Coronary artery (tissue), 2 donors: ENCODE measurements at regions not wholly inside any gene's neighbourhood (a gene's known extent, or its start where the extent isn't known, plus 50 kb on each side); places are given as distances from the start of the nearest gene placed in this dataset.

ENCODE experiments used
- DNase-seq: peaks from one replicate; pipeline ENCODE4 v3.0.0-alpha.2; 2017; ENCODE audit warnings: low spot score
- H3K27ac ChIP-seq, 2 donors: fragments of 200-600 bp; sonication (generic); one replicate each; pipeline ENCODE4 v1.5.1; 2016 to 2019
- H3K4me3 ChIP-seq: fragments of 200-600 bp; sonication (generic); 2 replicates; pipeline ENCODE4 v1.5.1; 2016; ENCODE audit warnings: mild to moderate bottlenecking, moderate library complexity
- TF ChIP-seq, protein P1 (sequence below): fragments of 200-600 bp; sonication (generic); IDR thresholded peaks from one replicate; pipeline ENCODE4 v1.5.1; 2019; ENCODE audit warnings: antibody characterized with exemption

DNA sequence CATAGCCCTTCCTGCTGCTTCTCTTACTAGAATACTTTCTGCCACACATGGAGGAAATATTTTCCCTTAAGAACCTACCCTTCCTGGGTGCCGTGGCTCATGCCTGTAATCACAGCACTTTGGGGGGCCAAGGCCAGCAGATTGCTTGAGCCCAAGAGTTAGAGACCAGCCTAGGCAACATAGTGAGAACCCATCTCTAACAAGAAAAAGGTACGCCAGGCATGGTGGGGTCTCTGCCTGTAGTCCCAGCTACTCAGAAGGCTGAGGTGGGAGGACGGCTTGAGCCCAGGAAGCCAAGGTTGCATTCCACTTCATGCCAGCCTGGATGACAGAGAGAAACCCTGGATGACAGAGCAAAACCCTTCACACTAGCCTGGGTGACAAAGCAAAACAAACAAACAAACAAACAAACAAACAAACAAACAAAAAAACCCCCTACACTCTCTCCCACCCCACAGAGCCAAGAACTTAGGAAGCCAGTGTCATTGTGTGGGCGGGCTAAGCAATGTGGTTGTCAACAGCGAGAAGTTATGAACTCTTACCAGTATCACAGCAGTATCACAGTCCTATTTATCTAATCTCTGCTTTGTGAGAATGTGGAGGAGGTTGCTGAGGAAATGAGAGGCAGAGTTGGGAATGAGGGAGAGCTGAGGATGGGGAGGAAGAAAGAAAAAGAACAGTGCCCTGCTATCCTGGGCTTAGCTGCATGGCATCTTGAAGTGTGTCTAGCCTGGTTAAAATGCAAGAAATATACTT, 53.8 kb upstream of the CLEC14A start:
- DNase-seq: no peak
- Histone ChIP-seq H3K27ac (no peak overlapping the region), H3K4me3 (no peak overlapping the region)
- TF ChIP-seq, protein P1, sequence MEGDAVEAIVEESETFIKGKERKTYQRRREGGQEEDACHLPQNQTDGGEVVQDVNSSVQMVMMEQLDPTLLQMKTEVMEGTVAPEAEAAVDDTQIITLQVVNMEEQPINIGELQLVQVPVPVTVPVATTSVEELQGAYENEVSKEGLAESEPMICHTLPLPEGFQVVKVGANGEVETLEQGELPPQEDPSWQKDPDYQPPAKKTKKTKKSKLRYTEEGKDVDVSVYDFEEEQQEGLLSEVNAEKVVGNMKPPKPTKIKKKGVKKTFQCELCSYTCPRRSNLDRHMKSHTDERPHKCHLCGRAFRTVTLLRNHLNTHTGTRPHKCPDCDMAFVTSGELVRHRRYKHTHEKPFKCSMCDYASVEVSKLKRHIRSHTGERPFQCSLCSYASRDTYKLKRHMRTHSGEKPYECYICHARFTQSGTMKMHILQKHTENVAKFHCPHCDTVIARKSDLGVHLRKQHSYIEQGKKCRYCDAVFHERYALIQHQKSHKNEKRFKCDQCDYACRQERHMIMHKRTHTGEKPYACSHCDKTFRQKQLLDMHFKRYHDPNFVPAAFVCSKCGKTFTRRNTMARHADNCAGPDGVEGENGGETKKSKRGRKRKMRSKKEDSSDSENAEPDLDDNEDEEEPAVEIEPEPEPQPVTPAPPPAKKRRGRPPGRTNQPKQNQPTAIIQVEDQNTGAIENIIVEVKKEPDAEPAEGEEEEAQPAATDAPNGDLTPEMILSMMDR: no peak
